Smooth muscle cell of the brain vasculature (primary cell): ENCODE measurements at regions not wholly inside any gene's neighbourhood (a gene's known extent, or its start where the extent isn't known, plus 50 kb on each side); places are given as distances from the start of the nearest gene placed in this dataset.
A peak's percentile ranks its signal among the peaks of the same experiment; 100 is the strongest.
"Not testable (repeated sequence)": the region's sequence is repeated elsewhere in the genome, so short reads cannot be mapped to it uniquely, and the experiment has no call there.

Experiments
- DNase-seq: peaks from one replicate; pipeline ENCODE4 v3.0.0-alpha.2; 2012; ENCODE audit warnings: low read depth, low spot score

GRCh38 chr1:219560856-219561255, 52.0 kb downstream of the ZC3H11B start:
- no peak for DNase-seq

GRCh38 chr1:219559899-219560298, 53.0 kb downstream of the ZC3H11B start:
- DNase-seq, result no peak

- DNase-seq, result no peak
Observed at GRCh38 chr1:219555806-219556205, 57.1 kb downstream of the ZC3H11B start.

GRCh38 chr1:219555031-219555692, 57.7 kb downstream of the ZC3H11B start:
- peak; percentile 46 for DNase-seq

GRCh38 chr1:219553934-219554502, 58.9 kb downstream of the ZC3H11B start:
- no peak for DNase-seq

GRCh38 chr1:219550201-219550600, 62.7 kb downstream of the ZC3H11B start:
- DNase-seq, result no peak

- no peak for DNase-seq
Observed at GRCh38 chr1:219549215-219549614, 63.7 kb downstream of the ZC3H11B start.

- DNase-seq, result no peak
Observed at GRCh38 chr1:219548386-219548785, 64.5 kb downstream of the ZC3H11B start.

GRCh38 chr1:219545756-219546155, 67.1 kb downstream of the ZC3H11B start:
- not testable (repeated sequence) for DNase-seq

- no peak for DNase-seq
Observed at GRCh38 chr1:219544163-219544846, 68.6 kb downstream of the ZC3H11B start.

GRCh38 chr1:219542828-219543518, 69.9 kb downstream of the ZC3H11B start:
- no peak for DNase-seq

- no peak for DNase-seq
Observed at GRCh38 chr1:219541946-219542345, 71.0 kb downstream of the ZC3H11B start.

- DNase-seq, result no peak
Observed at GRCh38 chr1:219539645-219540254, 73.2 kb downstream of the ZC3H11B start.

GRCh38 chr1:219538886-219539285, 74.0 kb downstream of the ZC3H11B start:
- DNase-seq, result no peak

GRCh38 chr1:219537223-219537631, 75.7 kb downstream of the ZC3H11B start:
- DNase-seq, result no peak

- DNase-seq, result no peak
Observed at GRCh38 chr1:219536038-219536437, 76.9 kb downstream of the ZC3H11B start.

- DNase-seq, result no peak
Observed at GRCh38 chr1:219534991-219535390, 77.9 kb downstream of the ZC3H11B start.

GRCh38 chr1:219533280-219533679, 79.6 kb downstream of the ZC3H11B start:
- DNase-seq, result no peak

GRCh38 chr1:219529116-219529515, 83.8 kb downstream of the ZC3H11B start:
- DNase-seq, result no peak

- DNase-seq, result no peak
Observed at GRCh38 chr1:219528633-219529032, 84.3 kb downstream of the ZC3H11B start.

GRCh38 chr1:219527994-219528393, 84.9 kb downstream of the ZC3H11B start:
- DNase-seq, result no peak

GRCh38 chr1:219526074-219526473, 86.8 kb downstream of the ZC3H11B start:
- no peak for DNase-seq
